H9 (cell line): ENCODE measurements at regions not wholly inside any gene's neighbourhood (a gene's known extent, or its start where the extent isn't known, plus 50 kb on each side); places are given as distances from the start of the nearest gene placed in this dataset.

Experiments used
- DNase-seq: peaks from one replicate; pipeline ENCODE4 v3.0.0-alpha.2; 2017
- H2AFZ ChIP-seq: one replicate; pipeline ENCODE4 v1.6.1; 2013; ENCODE audit warnings: mild to moderate bottlenecking, low read length, control low read depth, moderate library complexity
- H2AK5ac ChIP-seq: 2 replicates; pipeline ENCODE4 v1.6.1; 2013; ENCODE audit warnings: low read length, control low read depth, mixed read lengths; ENCODE audit not compliant: insufficient read length
- H2BK120ac ChIP-seq: one replicate; pipeline ENCODE4 v1.6.1; 2013; ENCODE audit warnings: low read depth, mild to moderate bottlenecking, low read length, control low read depth, inconsistent platforms; ENCODE audit not compliant: poor library complexity, severe bottlenecking
- H2BK12ac ChIP-seq: 2 replicates; pipeline ENCODE4 v1.6.1; 2013; ENCODE audit warnings: low read length, control low read depth, mixed read lengths, low read depth; ENCODE audit not compliant: insufficient read length
- H2BK15ac ChIP-seq: 2 replicates; pipeline ENCODE4 v1.6.1; 2013; ENCODE audit warnings: low read depth, low read length, control low read depth
- H2BK20ac ChIP-seq: one replicate; pipeline ENCODE4 v1.6.1; 2013; ENCODE audit warnings: low read depth, mild to moderate bottlenecking, low read length, control low read depth, inconsistent platforms; ENCODE audit not compliant: poor library complexity, severe bottlenecking
- H2BK5ac ChIP-seq: 2 replicates; pipeline ENCODE4 v1.6.1; 2013; ENCODE audit warnings: low read length, control low read depth, mixed read lengths; ENCODE audit not compliant: insufficient read length
- H3K14ac ChIP-seq: 2 replicates; pipeline ENCODE4 v1.6.1; 2013; ENCODE audit warnings: low read length, control low read depth; ENCODE audit not compliant: insufficient read depth
- H3K18ac ChIP-seq: 2 replicates; pipeline ENCODE4 v1.6.1; 2013; ENCODE audit warnings: low read depth, mild to moderate bottlenecking, mixed read lengths, low read length, control low read depth; ENCODE audit not compliant: insufficient read length
- H3K23ac ChIP-seq: 2 replicates; pipeline ENCODE4 v1.6.1; 2013; ENCODE audit warnings: low read length, control low read depth, mixed read lengths, low read depth; ENCODE audit not compliant: insufficient read length
- H3K23me2 ChIP-seq: 2 replicates; pipeline ENCODE4 v1.6.1; 2013; ENCODE audit warnings: low read depth, mild to moderate bottlenecking, mixed read lengths, low read length, control low read depth; ENCODE audit not compliant: insufficient read length, poor library complexity, severe bottlenecking
- H3K27ac ChIP-seq: 2 replicates; pipeline ENCODE4 v1.5.1; 2013; ENCODE audit warnings: low read length, control low read depth, mixed read lengths, low read depth; ENCODE audit not compliant: insufficient read length
- H3K27me3 ChIP-seq: 2 replicates; pipeline ENCODE4 v1.6.1; 2013; ENCODE audit warnings: low read length, control low read depth, inconsistent platforms; ENCODE audit not compliant: insufficient read depth
- H3K4ac ChIP-seq: 2 replicates; pipeline ENCODE4 v1.6.1; 2013; ENCODE audit warnings: low read depth, mild to moderate bottlenecking, control low read depth, inconsistent platforms, low read length, moderate library complexity
- H3K4me1 ChIP-seq: 2 replicates; pipeline ENCODE4 v1.6.1; 2013; ENCODE audit warnings: low read length, control low read depth, inconsistent platforms; ENCODE audit not compliant: insufficient read depth
- H3K4me2 ChIP-seq: 2 replicates; pipeline ENCODE4 v1.6.1; 2013; ENCODE audit warnings: low read length, control low read depth, mixed read lengths; ENCODE audit not compliant: insufficient read length, insufficient read depth
- H3K56ac ChIP-seq: 2 replicates; pipeline ENCODE4 v1.6.1; 2013; ENCODE audit warnings: low read depth, mild to moderate bottlenecking, mixed read lengths, low read length, control low read depth; ENCODE audit not compliant: insufficient read length
- H3K79me1 ChIP-seq: 2 replicates; pipeline ENCODE4 v1.6.1; 2013; ENCODE audit warnings: low read depth, mild to moderate bottlenecking, moderate library complexity, low read length, control low read depth, inconsistent platforms; ENCODE audit not compliant: insufficient read depth, poor library complexity, severe bottlenecking
- H3K79me2 ChIP-seq: 2 replicates; pipeline ENCODE4 v1.6.1; 2013; ENCODE audit warnings: low read length, control low read depth, inconsistent platforms; ENCODE audit not compliant: insufficient read depth
- H3K9ac ChIP-seq: 2 replicates; pipeline ENCODE4 v1.6.1; 2013; ENCODE audit warnings: low read length, control low read depth, mixed read lengths; ENCODE audit not compliant: insufficient read length; ENCODE audit errors: extremely low read depth
- H3K9me3 ChIP-seq: one replicate; pipeline ENCODE4 v1.6.1; 2013; ENCODE audit warnings: low read depth, low read length, inconsistent platforms; ENCODE audit not compliant: control insufficient read depth
- H3T11ph ChIP-seq: one replicate; pipeline ENCODE4 v1.6.1; 2013; ENCODE audit warnings: mild to moderate bottlenecking, low read length, control low read depth, inconsistent platforms
- H4K20me1 ChIP-seq: one replicate; pipeline ENCODE4 v1.6.1; 2013; ENCODE audit not compliant: control insufficient read depth, insufficient read length, insufficient read depth
- H4K5ac ChIP-seq: 2 replicates; pipeline ENCODE4 v1.6.1; 2013; ENCODE audit warnings: low read depth, mild to moderate bottlenecking, mixed read lengths, low read length, control low read depth; ENCODE audit not compliant: insufficient read length
- H4K8ac ChIP-seq: replicated peaks from 2 replicates; pipeline ENCODE4 v1.6.1; 2013; ENCODE audit warnings: low read length, control low read depth, mixed read lengths, low read depth; ENCODE audit not compliant: insufficient read length
- H4K91ac ChIP-seq: 2 replicates; pipeline ENCODE4 v1.6.1; 2013; ENCODE audit warnings: low read depth, mild to moderate bottlenecking, moderate library complexity, mixed read lengths, low read length, control low read depth; ENCODE audit not compliant: insufficient read length
- H3K27ac Mint-ChIP-seq, 3 experiments: 2 replicates in 2 of 3; 3 replicates in 1 of 3; pipeline ENCODE4 v1.8.0; 2020 to 2021; ENCODE audit warnings: mixed read lengths in 3 of 3, mild to moderate bottlenecking in 1 of 3, moderate library complexity in 1 of 3
- H3K27me3 Mint-ChIP-seq: 2 replicates; pipeline ENCODE4 v1.8.0; 2021; ENCODE audit warnings: low read depth, mild to moderate bottlenecking, moderate library complexity, mixed read lengths
- H3K36me3 Mint-ChIP-seq, 3 experiments: 2 replicates in 2 of 3; 3 replicates in 1 of 3; pipeline ENCODE4 v1.8.0; 2020 to 2021; ENCODE audit warnings: low read depth in 3 of 3, mixed read lengths in 3 of 3; ENCODE audit not compliant: insufficient read depth in 1 of 3
- H3K4me1 Mint-ChIP-seq, 2 experiments: 2 replicates each; pipeline ENCODE4 v1.8.0; 2020; ENCODE audit warnings: mixed read lengths in 2 of 2
- H3K4me3 Mint-ChIP-seq, 2 experiments: 2 replicates in 1 of 2; 3 replicates in 1 of 2; pipeline ENCODE4 v1.8.0; 2020 to 2021; ENCODE audit warnings: mild to moderate bottlenecking in 2 of 2, mixed read lengths in 2 of 2, moderate library complexity in 1 of 2
- H3K9me3 Mint-ChIP-seq, 2 experiments: 2 replicates in 1 of 2; 3 replicates in 1 of 2; pipeline ENCODE4 v1.8.0; 2020; ENCODE audit warnings: mild to moderate bottlenecking in 2 of 2, mixed read lengths in 2 of 2, moderate library complexity in 1 of 2
- CTCF ChIP-seq: fragments of 200-600 bp; sonication (generic); conservative IDR thresholded peaks from 3 replicates; pipeline ENCODE4 v1.8.0; 2021; ENCODE audit warnings: antibody characterized with exemption, mild to moderate bottlenecking
- WGBS: extraction: QIAGEN DNeasy Blood & Tissue Kit; methylation state at CpG from one replicate; pipeline ENCODE4 v1.1.7; 2013; ENCODE audit warnings: missing lambda C conversion rate, low lambda C conversion rate, mixed read lengths; ENCODE audit not compliant: insufficient read length; ENCODE audit errors: extremely low coverage; 5-methylcytosine and 5-hydroxymethylcytosine counted together

- H3K9me3 ChIP-seq: no peaks in the 10 kb centered on the region
- H3K4ac ChIP-seq: no peak overlapping the region
- H2BK5ac ChIP-seq: no peak overlapping the region
- no peaks in the 10 kb centered on the region; a peak in 1 of 7 replicates for H3K36me3 Mint-ChIP-seq
- no peak overlapping the region for H3K27ac ChIP-seq
- H3K23me2 ChIP-seq: no peaks in the 10 kb centered on the region
- H3K79me2 ChIP-seq: no peaks in the 10 kb centered on the region
- no peaks in the 10 kb centered on the region for H3K4me1 Mint-ChIP-seq
- WGBS: no CpG with 5 or more reads among the region's 1 CpG
- H4K8ac ChIP-seq: no peak overlapping the region
- no peak overlapping the region for H3K23ac ChIP-seq
- H3K18ac ChIP-seq: no peak overlapping the region
- no peak overlapping the region for H3K9ac ChIP-seq
- H2AFZ ChIP-seq: no peak overlapping the region
- H3K27me3 Mint-ChIP-seq: no peaks in the 10 kb centered on the region
- no peaks in the 10 kb centered on the region for H3K79me1 ChIP-seq
- H3K4me2 ChIP-seq: no peak overlapping the region
- no peak overlapping the region for H4K5ac ChIP-seq
- no peak overlapping the region for H2BK20ac ChIP-seq
- no peak overlapping the region for H3T11ph ChIP-seq
- no peak overlapping the region for H2BK12ac ChIP-seq
- H2AK5ac ChIP-seq: no peak overlapping the region
- H3K4me3 Mint-ChIP-seq: no peak overlapping the region
- no peak for DNase-seq
- no peaks in the 10 kb centered on the region for H3K4me1 ChIP-seq
- no peak for TF ChIP-seq CTCF
- H4K91ac ChIP-seq: no peak overlapping the region
- H3K9me3 Mint-ChIP-seq: peaks cover under 1 to 9% of the 10 kb centered on the region in 2 experiments; a peak in 4 of 5 replicates
- no peaks in the 10 kb centered on the region for H4K20me1 ChIP-seq
- no peak overlapping the region for H3K56ac ChIP-seq
- no peak overlapping the region for H2BK120ac ChIP-seq
- H3K27me3 ChIP-seq: no peaks in the 10 kb centered on the region
- no peak overlapping the region for H2BK15ac ChIP-seq
- no peak overlapping the region for H3K27ac Mint-ChIP-seq
- no peak overlapping the region for H3K14ac ChIP-seq
Observed at GRCh38 chr17:69690531-69690930, 276.0 kb downstream of the MAP2K6 start.
